ENCODE measurements at regions not wholly inside any gene's neighbourhood (a gene's known extent, or its start where the extent isn't known, plus 50 kb on each side); places are given as distances from the start of the nearest gene placed in this dataset.
"Not testable (repeated sequence)": the region's sequence is repeated elsewhere in the genome, so short reads cannot be mapped to it uniquely, and the experiment has no call there.

DNA sequence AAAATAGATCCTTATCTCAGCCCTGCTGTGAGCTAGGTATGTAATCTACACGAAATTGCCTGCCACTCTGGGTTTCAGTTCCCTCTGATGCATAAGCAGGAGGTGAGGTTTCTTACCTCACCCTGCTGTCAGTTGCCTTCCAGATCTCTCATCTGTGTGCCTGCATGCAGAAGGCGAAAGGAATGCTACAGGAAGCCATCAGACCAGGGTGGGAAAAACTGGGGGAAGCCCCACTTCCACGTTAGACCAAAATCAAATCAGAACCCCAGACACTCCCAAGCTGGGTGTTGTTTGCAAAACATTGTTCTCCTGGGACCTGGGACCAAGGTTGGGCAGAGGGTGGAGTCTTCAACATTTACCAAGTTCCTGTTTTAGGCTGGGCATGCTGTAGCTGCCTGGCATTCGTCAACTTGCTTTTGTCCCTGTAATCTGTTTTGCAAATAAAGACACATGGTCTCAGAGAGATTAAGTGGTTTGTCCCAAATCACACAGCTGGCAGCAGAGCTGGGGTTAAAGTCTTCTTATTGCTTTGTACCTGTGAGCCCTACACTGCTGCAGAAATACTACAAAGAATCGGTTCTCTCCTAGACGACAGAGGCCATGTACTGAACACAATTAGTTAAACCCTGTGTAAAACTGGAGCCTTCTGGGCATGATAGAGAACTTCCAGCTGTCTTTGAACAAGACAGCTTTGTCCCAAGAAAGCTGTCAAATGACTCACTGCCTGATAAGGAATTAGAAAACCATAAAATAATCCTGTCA lies 389.7 kb upstream of the RUNX1 start:
- no peak for DNase-seq (ENCODE audit: low read depth in 2 of 3, low spot score in 2 of 3)

- no peak for DNase-seq (ENCODE audit: low read depth in 2 of 3, low spot score in 2 of 3)
These were observed 388.8 kb upstream of the RUNX1 start for GRCh38 chr21:35437941-35438340.

DNA sequence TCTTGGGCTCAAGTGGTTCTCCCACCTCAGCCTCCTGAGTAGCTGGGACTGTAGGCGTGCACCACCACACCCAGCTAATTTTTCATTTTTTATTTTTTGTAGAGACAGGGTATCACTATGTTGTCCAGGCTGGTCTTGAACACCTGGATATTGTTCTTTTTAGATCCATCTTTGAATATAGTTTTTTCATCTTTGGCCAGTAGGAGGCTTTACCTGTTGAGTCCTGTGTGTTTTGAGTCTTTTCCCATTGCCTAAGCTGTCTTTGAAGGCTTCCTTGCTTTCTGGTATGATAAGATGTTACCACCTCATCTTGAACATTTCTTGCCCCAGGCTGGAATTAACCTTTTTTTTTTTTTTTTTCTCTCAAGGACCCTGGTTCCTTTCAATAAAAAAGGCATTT lies 387.8 kb upstream of the RUNX1 start:
- no peak for DNase-seq (ENCODE audit: low read depth in 2 of 3, low spot score in 2 of 3)

- not testable (repeated sequence) for DNase-seq (ENCODE audit: low read depth in 2 of 3, low spot score in 2 of 3)
These were observed 383.5 kb upstream of the RUNX1 start for GRCh38 chr21:35432601-35433000.

GRCh38 chr21:35430260-35430659 lies 381.2 kb upstream of the RUNX1 start:
- DNase-seq (ENCODE audit: low read depth in 2 of 3, low spot score in 2 of 3), result no peak

DNA sequence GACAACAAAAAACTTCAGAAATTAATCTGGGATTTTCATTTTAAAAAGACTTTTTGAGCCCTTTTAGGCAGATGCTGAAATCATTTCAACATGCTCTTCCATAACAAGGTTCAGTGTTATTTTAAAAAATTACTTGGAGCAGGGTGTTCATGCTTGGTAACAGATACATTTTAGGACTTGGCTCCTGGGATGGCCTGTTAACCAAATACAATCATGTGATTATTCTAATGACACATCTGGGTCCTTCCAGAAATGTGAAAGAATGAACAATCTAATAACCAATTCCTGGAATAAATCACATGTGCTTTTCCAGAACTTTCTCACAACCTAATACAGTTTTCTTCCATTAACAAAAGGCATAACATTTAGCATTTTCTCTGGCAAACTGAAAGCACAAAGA lies 379.8 kb upstream of the RUNX1 start:
- no peak for DNase-seq (ENCODE audit: low read depth in 2 of 3, low spot score in 2 of 3)

GRCh38 chr21:35428489-35428888 lies 379.4 kb upstream of the RUNX1 start:
- no peak for DNase-seq (ENCODE audit: low read depth in 2 of 3, low spot score in 2 of 3)

DNA sequence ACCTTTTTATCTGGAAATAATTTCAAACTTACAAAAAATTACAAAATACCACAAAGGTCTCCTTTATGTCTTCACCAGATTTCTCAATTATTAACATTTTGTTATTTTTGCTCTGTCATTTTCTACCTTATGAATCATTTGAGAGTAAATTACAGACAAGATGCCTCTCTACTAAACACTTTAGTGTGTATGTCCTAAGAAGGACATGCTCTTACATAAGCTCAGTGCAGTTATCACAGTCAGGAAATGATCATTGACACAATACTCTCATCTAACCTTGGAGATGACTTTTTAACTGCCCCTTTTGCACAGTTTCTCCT lies 378.9 kb upstream of the RUNX1 start:
- no peak for DNase-seq (ENCODE audit: low read depth in 2 of 3, low spot score in 2 of 3)

DNA sequence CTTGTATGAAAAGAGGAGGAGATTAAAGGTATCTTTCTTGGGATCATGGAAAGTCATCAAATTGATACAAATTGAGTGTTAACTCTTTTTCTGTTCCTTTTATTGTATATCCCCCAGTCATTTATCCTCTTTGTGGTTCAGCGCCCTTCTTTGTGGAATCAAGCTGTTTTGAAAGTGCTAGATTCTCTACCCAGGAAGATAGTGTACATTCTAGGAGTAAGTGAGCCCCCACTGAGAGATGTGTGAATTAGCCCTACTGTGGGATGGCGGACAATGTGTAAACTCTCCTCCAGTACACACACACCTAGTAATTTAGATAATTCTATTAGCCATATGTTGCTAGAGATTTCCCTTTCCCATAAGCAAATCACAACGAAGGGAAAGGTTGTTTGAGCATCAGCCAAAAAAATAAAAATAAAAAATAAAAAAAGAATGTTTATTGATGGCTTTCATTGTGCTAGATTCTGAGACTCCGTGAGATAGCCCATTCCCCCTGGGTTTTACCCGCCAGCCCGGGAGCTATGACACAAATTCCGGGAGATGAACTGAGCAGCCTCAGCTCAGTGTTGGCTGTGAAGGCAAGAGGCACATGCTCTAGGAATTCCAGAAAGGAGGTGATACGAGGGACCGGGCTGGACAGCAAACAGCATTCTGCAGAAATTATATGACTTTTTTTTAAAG lies 378.4 kb upstream of the RUNX1 start:
- DNase-seq (ENCODE audit: low read depth in 2 of 3, low spot score in 2 of 3), result no peak

- no peak for DNase-seq (ENCODE audit: low read depth in 2 of 3, low spot score in 2 of 3)
These were observed 377.8 kb upstream of the RUNX1 start for GRCh38 chr21:35426897-35427296.

DNA sequence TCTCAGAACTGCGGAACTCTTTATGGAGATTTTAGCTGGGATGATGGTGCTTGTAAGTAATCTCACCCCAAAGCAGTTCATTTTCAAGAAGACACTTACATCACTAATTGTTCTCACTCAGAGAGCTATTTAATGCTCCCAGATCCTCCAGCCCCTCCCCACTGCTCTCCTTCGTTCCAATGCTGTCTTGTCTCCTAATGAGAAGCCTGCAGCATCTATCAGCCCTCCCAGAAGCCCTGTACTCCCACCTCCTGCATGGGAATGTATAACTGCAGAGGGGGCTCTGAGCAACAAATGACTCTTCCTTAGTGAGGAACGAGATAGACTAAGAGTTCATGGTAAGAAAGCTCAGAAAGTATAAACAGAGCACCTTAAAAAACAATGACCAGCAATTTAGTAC lies 377.4 kb upstream of the RUNX1 start:
- no peak for DNase-seq (ENCODE audit: low read depth in 2 of 3, low spot score in 2 of 3)

- DNase-seq (ENCODE audit: low read depth in 2 of 3, low spot score in 2 of 3), result no peak
These were observed 375.0 kb upstream of the RUNX1 start for GRCh38 chr21:35424122-35424521.

- DNase-seq (ENCODE audit: low read depth in 2 of 3, low spot score in 2 of 3), result no peak
These were observed 374.6 kb upstream of the RUNX1 start for GRCh38 chr21:35423709-35424108.

DNA sequence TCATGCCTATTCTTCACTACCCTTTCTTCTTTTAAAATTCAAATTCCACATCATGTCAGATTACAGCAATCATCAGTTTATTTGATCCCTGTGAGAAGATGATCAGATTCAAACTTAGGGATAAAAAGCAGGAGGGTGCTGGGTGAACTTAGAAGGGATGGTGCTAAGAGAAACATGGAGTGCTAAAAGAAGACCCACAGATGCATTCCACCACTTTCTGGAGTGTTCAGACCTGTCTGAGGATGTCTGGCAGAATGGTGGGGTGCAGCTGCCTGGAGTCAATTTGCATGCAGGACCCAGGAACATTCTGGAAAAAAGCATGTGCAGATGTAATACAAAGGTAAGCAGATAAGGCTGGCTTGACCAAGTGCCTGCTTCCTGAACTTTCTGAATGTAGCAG lies 372.9 kb upstream of the RUNX1 start:
- no peak for DNase-seq (ENCODE audit: low read depth in 2 of 3, low spot score in 2 of 3)

DNA sequence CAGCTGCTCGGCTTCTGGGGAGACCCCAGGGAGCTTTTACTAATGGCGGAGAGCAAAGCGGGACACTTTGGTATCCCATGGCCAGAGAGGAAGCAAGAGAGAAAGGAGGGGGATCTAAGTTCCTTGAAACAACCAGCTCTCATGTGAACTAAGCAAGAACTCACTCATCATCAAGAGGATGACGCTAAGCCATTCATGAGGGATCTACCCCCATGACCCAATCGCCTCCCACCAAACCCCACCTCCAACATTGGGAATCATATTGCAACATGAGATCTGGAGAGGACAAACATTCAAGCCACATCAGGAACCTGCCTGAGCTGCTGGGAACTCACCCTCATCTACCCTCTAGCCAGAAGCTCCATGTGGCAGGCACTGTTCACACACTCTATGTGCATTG lies 372.1 kb upstream of the RUNX1 start:
- no peak for DNase-seq (ENCODE audit: low read depth in 2 of 3, low spot score in 2 of 3)

- DNase-seq (ENCODE audit: low read depth in 2 of 3, low spot score in 2 of 3), result no peak
These were observed 371.6 kb upstream of the RUNX1 start for GRCh38 chr21:35420656-35421055.

DNA sequence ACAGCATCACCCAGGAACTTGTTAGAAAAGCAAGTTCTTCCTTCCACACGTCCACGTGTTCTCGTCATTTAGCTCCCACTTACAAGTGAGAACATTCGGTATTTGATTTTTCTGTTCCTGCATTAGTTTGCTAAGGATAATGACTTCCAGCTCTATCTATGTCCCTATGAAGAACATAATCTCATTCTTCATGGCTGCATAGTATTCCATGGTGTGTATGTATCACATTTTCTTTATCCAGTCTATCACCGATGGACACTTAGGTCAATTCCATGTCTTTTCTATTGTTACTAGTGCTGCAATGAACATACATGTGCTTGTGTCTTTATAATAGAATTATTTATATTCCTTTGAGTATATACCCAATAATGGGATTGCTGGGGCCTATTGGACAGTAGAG lies 368.7 kb upstream of the RUNX1 start:
- DNase-seq (ENCODE audit: low read depth in 2 of 3, low spot score in 2 of 3), result no peak

DNA sequence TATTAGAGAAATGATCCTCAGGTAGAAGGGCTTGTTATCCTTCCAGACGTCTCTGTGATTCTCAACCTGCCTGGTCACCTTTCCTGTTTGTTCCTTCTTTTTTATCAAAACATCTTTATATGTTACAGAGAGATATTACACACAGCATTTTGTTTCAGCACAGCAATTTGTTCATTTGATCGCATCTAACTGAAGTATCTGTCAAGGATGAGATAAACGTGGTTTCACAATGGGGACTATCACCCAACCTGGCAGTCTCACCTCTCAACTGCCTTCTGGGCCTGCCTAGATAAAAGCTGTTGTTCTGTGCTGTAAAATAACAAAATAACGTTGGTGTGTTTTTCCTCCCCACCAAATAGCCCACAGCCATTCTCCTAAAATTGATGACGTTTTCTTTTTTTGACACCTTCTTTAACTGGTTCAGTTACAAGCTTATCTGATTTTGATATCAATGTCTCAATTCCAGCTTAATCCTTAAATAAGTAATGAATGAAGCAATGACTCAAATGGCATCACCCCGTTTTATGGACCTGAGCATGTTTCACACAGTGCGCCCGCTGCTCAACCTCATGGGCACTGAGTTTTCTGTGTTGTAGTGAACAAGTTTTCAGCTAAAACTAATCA lies 367.9 kb upstream of the RUNX1 start:
- DNase-seq (ENCODE audit: low read depth in 2 of 3, low spot score in 2 of 3), result no peak

- DNase-seq (ENCODE audit: low read depth in 2 of 3, low spot score in 2 of 3), result no peak
These were observed 365.5 kb upstream of the RUNX1 start for GRCh38 chr21:35414507-35415139.

DNA sequence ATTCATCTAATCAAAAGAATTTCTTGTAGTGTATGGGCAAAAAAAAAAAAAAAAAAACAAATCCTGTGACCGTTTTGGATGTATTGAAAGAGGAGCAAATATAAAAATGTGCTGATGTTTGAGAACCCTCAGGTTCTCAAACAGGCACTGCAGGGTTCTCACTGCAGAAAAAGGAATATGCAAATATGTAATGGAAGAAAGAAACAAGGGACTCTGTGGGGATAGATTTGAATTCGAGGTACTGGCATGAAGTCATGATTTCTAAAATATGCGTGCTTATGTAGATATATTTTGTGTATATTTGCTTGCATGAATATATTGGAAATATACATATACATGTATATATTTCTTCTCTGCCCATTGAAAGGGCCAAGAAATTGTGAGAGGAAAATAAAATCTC lies 365.0 kb upstream of the RUNX1 start:
- no peak for DNase-seq (ENCODE audit: low read depth in 2 of 3, low spot score in 2 of 3)

DNA sequence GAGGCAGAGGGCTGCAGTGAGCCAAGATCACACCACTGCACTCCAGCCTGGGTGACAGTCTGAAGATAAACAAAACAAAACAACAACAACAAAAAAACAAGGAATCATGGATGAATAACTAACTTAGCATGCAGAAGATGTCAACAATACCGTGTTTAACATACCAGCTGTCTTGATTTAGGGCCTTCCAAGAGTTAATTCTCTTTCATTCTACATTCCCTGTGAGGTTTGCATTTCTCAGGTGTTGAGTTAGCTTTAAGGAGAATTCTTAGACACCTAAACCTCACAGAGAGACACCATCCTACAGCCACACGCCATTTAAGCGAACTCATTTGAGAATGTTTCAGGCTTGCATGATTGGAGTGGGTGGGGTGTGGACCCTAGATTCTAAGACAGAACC lies 363.1 kb upstream of the RUNX1 start:
- no peak for DNase-seq (ENCODE audit: low read depth in 2 of 3, low spot score in 2 of 3)

- DNase-seq (ENCODE audit: low read depth in 2 of 3, low spot score in 2 of 3), result no peak
These were observed 362.3 kb upstream of the RUNX1 start for GRCh38 chr21:35411434-35411833.

Data from activated CD8-positive, alpha-beta memory T cell treated with anti-CD3 and anti-CD28 coated beads for 48 hours (primary cell).